T-cell (primary cell): ENCODE measurements at regions not wholly inside any gene's neighbourhood (a gene's known extent, or its start where the extent isn't known, plus 50 kb on each side); places are given as distances from the start of the nearest gene placed in this dataset.

Source experiments
- ATAC-seq, 4 experiments: fragments of 200-7000 bp in 3 of 4; fragments of 150-1000 bp in 1 of 4; cut with Tn5 transposase; replicated peaks in 1 of 4; 1 replicate in 3 of 4; 2 replicates in 1 of 4; pipeline ENCODE4 v1.10.0; 2021; ENCODE audit warnings: moderate library complexity in 3 of 4, mild to moderate bottlenecking in 2 of 4, moderate number of reproducible peaks in 1 of 4
- CTCF ChIA-PET, 2 donors: fragments of 300-600 bp; sonication (Branson Sonifier 250); formaldehyde crosslinking; loops; one replicate each; lab custom pipeline; 2022; ENCODE audit warnings: antibody characterized with exemption in 2 of 2; lab: Charles Lee
- POLR2A ChIA-PET, 2 donors: fragments of 300-600 bp; sonication (Branson Sonifier 250); formaldehyde crosslinking; loops; one replicate each; lab custom pipeline; 2022; ENCODE audit warnings: antibody characterized with exemption in 2 of 2; lab: Charles Lee
- DNase-seq, 35 experiments: peaks; one replicate each; pipeline versions ENCODE4 v3.0.0 to v3.0.0-alpha.2; 2013 to 2023
- H3K27ac ChIP-seq: one replicate; pipeline ENCODE4 v1.5.1; 2013; ENCODE audit warnings: low read length
- H3K27me3 ChIP-seq, 2 experiments: replicated peaks in 1 of 2; 1 replicate in 1 of 2; 2 replicates in 1 of 2; pipeline versions ENCODE4 v1.6.1 to v1.7.0; 2013; ENCODE audit warnings: low read length in 1 of 2, mixed read lengths in 1 of 2; ENCODE audit not compliant: control insufficient read depth in 2 of 2, insufficient read depth in 2 of 2; ENCODE audit errors: extremely low read depth in 1 of 2
- H3K36me3 ChIP-seq, 2 donors: 1 replicate in 1 of 2; 2 replicates in 1 of 2; pipeline versions ENCODE4 v1.6.1 to v1.7.0; 2013; ENCODE audit warnings: low read length in 1 of 2; ENCODE audit not compliant: control insufficient read depth in 2 of 2, insufficient read depth in 1 of 2; ENCODE audit errors: extremely low read depth in 1 of 2
- H3K4me1 ChIP-seq, 2 experiments: 1 replicate in 1 of 2; 2 replicates in 1 of 2; pipeline versions ENCODE4 v1.6.1 to v1.7.0; 2013; ENCODE audit warnings: low read length in 2 of 2, mixed read lengths in 1 of 2; ENCODE audit not compliant: insufficient read depth in 2 of 2, control insufficient read depth in 1 of 2; ENCODE audit errors: extremely low read depth in 1 of 2
- H3K4me3 ChIP-seq, 2 donors: 1 replicate in 1 of 2; 2 replicates in 1 of 2; pipeline versions ENCODE4 v1.5.1 to v1.7.0; 2013; ENCODE audit warnings: mild to moderate bottlenecking in 2 of 2, low read length in 1 of 2, moderate library complexity in 1 of 2; ENCODE audit not compliant: control insufficient read depth in 1 of 2; ENCODE audit errors: extremely low read depth in 1 of 2
- H3K9me3 ChIP-seq: 2 replicates; pipeline ENCODE4 v1.7.0; 2013
- H3K27ac Mint-ChIP-seq, 2 donors: one replicate each; pipeline ENCODE4 v1.8.0; 2020 to 2021; ENCODE audit warnings: mild to moderate bottlenecking in 2 of 2, mixed read lengths in 2 of 2
- H3K27me3 Mint-ChIP-seq, 2 donors: one replicate each; pipeline ENCODE4 v1.8.0; 2021 to 2022; ENCODE audit warnings: mixed read lengths in 2 of 2
- H3K36me3 Mint-ChIP-seq: one replicate; pipeline ENCODE4 v1.8.0; 2021; ENCODE audit warnings: mixed read lengths
- H3K4me1 Mint-ChIP-seq, 3 donors: one replicate each; pipeline ENCODE4 v1.8.0; 2020 to 2022; ENCODE audit warnings: mixed read lengths in 3 of 3, mild to moderate bottlenecking in 1 of 3
- H3K4me3 Mint-ChIP-seq, 3 donors: one replicate each; pipeline ENCODE4 v1.8.0; 2020 to 2022; ENCODE audit warnings: mild to moderate bottlenecking in 3 of 3, mixed read lengths in 3 of 3, moderate library complexity in 3 of 3
- H3K9me3 Mint-ChIP-seq, 3 donors: one replicate each; pipeline ENCODE4 v1.8.0; 2020 to 2022; ENCODE audit warnings: mixed read lengths in 3 of 3
- WGBS: methylation state at CpG from one replicate; pipeline ENCODE4 v1.1.5; 2013; ENCODE audit warnings: missing lambda C conversion rate; ENCODE audit not compliant: insufficient coverage; 5-methylcytosine and 5-hydroxymethylcytosine counted together

- POLR2A ChIA-PET, result no interaction called here
- no peak for DNase-seq
- Histone ChIP-seq H3K4me1 (no peaks in the 10 kb centered on the region), H3K27me3 (peaks cover 0 to 15% of the 10 kb centered on the region in 2 experiments), H3K9me3 (no peaks in the 10 kb centered on the region), H3K4me3 (no peak overlapping the region), H3K36me3 (no peaks in the 10 kb centered on the region), H3K27ac (no peak overlapping the region)
- Mint-ChIP-seq H3K9me3 (no peaks in the 10 kb centered on the region), H3K36me3 (no peaks in the 10 kb centered on the region), H3K27me3 (peaks cover 21 to 26% of the 10 kb centered on the region in 2 donors), H3K27ac (no peak overlapping the region), H3K4me1 (no peaks in the 10 kb centered on the region), H3K4me3 (no peak overlapping the region)
- CTCF ChIA-PET, result no interaction called here
- WGBS, result 63% methylated on average over 3 of the region's 5 CpGs
- no peak for ATAC-seq
Measured at GRCh38 chr14:94879537-94879936, 109.6 kb upstream of the GSC start.

DNA sequence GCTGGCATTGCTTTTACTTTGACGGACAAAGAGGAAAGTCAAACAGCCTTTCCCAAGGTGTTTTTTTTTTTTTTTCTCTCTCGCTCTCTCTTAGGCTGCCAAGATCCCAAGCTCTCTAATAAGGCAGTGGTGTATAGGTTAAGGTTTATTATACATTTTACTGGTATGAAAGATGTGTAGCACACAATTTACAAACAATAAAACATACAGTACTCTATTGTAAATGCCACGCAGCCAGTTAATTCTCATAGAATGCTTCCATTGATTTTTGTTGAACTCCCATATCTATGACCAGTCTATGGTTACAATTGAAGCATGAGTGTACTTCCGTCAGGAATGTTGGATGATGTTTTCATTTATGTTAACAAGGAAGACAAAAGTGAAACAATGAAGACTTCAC lies 106.4 kb upstream of the GSC start:
- no peak overlapping the region for H3K27ac ChIP-seq

DNA sequence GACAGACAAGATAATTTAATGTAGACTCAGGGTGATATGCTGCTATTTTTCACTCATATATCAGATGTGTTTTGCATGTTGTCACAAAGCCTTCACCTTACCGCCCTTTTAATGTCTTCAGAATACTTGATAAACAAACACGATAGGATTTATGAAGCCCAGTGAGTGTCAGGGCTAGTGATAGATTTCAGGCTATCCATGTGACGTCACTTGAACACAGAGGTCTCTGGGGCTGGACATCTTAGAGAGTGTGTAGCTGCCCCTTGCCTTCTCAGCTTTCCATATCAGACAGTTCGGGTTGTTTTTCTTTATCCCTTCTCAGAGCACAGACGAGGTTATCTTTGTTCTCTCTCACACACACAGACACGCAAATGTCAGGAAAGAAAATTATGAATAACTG lies 105.3 kb upstream of the GSC start:
- Mint-ChIP-seq H3K9me3 (no peaks in the 10 kb centered on the region), H3K27me3 (peaks cover 25 to 32% of the 10 kb centered on the region in 2 donors), H3K4me1 (no peaks in the 10 kb centered on the region), H3K36me3 (no peaks in the 10 kb centered on the region), H3K4me3 (no peak overlapping the region), H3K27ac (no peak overlapping the region)
- no peak for DNase-seq
- CTCF ChIA-PET, result no interaction called here
- Histone ChIP-seq H3K4me3 (no peak overlapping the region), H3K27ac (no peak overlapping the region), H3K4me1 (no peaks in the 10 kb centered on the region), H3K27me3 (peaks cover 0 to 20% of the 10 kb centered on the region in 2 experiments), H3K36me3 (no peaks in the 10 kb centered on the region), H3K9me3 (no peaks in the 10 kb centered on the region)
- no peak for ATAC-seq
- POLR2A ChIA-PET, result no interaction called here
- WGBS, result 100% methylated on average over 1 of the region's 6 CpGs

More for the DNA sequence above, 106.4 kb upstream of the GSC start:
- ChIA-PET CTCF (no interaction called here), POLR2A (no interaction called here)
- Histone ChIP-seq H3K4me3 (no peak overlapping the region), H3K36me3 (no peaks in the 10 kb centered on the region), H3K27me3 (peaks cover 0 to 20% of the 10 kb centered on the region in 2 experiments), H3K4me1 (no peaks in the 10 kb centered on the region), H3K9me3 (no peaks in the 10 kb centered on the region)
- Mint-ChIP-seq H3K27ac (no peak overlapping the region), H3K4me1 (no peaks in the 10 kb centered on the region), H3K9me3 (no peaks in the 10 kb centered on the region), H3K4me3 (no peak overlapping the region), H3K36me3 (no peaks in the 10 kb centered on the region), H3K27me3 (peaks cover 23 to 26% of the 10 kb centered on the region in 2 donors)
- DNase-seq (no peak), ATAC-seq (no peak)
- WGBS, result 80% methylated on average over 1 of the region's 4 CpGs

DNA sequence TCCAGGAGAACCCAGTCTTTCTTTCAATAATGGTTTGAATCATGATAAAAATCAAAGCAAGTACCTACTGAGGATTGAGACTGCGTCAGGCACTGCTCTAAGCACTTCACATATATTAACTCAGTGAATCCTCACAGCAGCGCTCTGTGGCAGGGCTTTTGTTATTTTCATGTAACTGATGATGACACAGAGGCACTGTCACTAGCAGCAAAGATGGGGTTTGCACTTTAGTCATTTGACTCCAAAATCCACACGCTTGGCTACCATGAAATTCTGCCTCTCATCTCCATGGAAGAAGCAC lies 98.8 kb upstream of the GSC start:
- DNase-seq, result no peak
- Mint-ChIP-seq H3K27ac (no peak overlapping the region), H3K36me3 (no peaks in the 10 kb centered on the region), H3K27me3 (peaks cover 21 to 24% of the 10 kb centered on the region in 2 donors), H3K4me3 (no peak overlapping the region), H3K9me3 (no peaks in the 10 kb centered on the region), H3K4me1 (no peaks in the 10 kb centered on the region)
- no CpG with 5 or more reads among the region's 3 CpGs for WGBS
- no peaks in the 10 kb centered on the region for H3K9me3 ChIP-seq
- no peak overlapping the region for H3K4me3 ChIP-seq
- ChIA-PET CTCF (no interaction called here), POLR2A (no interaction called here)
- no peak overlapping the region for H3K27ac ChIP-seq
- peaks cover 0 to 32% of the 10 kb centered on the region in 2 experiments for H3K27me3 ChIP-seq
- H3K4me1 ChIP-seq, result no peaks in the 10 kb centered on the region
- no peaks in the 10 kb centered on the region for H3K36me3 ChIP-seq
- ATAC-seq, result no peak

GRCh38 chr14:94867946-94868771 lies 98.2 kb upstream of the GSC start:
- Histone ChIP-seq H3K4me3 (no peak overlapping the region), H3K27ac (no peak overlapping the region), H3K36me3 (no peaks in the 10 kb centered on the region), H3K4me1 (no peaks in the 10 kb centered on the region), H3K9me3 (no peaks in the 10 kb centered on the region), H3K27me3 (peaks cover 0 to 30% of the 10 kb centered on the region in 2 experiments)
- DNase-seq, result no peak
- WGBS, result 67% methylated on average over 8 of the region's 20 CpGs
- H3K36me3 Mint-ChIP-seq, result no peaks in the 10 kb centered on the region
- H3K4me3 Mint-ChIP-seq, result no peak overlapping the region
- no peaks in the 10 kb centered on the region for H3K4me1 Mint-ChIP-seq
- no peak for ATAC-seq
- no peak overlapping the region for H3K27ac Mint-ChIP-seq
- ChIA-PET CTCF (no interaction called here), POLR2A (no interaction called here)
- H3K27me3 Mint-ChIP-seq, result peaks cover 21 to 24% of the 10 kb centered on the region in 2 donors
- no peaks in the 10 kb centered on the region for H3K9me3 Mint-ChIP-seq

DNA sequence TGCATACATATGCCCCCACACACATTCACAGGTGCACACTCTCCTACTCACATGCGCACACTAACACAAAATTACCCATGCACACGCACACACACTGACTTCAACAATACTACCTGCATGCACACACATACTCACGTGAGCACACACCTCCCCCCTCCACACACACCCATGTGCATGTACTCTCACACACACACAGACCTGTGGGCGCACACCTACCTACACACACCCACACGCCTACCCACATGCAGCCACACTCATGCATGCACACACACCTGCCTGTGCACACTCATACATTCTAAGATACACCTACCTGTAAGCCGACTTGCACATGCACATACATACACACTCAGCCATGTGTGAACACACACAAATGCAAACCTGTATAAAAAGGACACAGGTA lies 97.3 kb upstream of the GSC start:
- no peak overlapping the region for H3K27ac Mint-ChIP-seq
- H3K27ac ChIP-seq, result no peak overlapping the region
- POLR2A ChIA-PET, result no interaction called here
- no peaks in the 10 kb centered on the region for H3K4me1 Mint-ChIP-seq
- CTCF ChIA-PET, result no interaction called here
- no peaks in the 10 kb centered on the region for H3K9me3 ChIP-seq
- H3K27me3 ChIP-seq, result peaks cover 0 to 34% of the 10 kb centered on the region in 2 experiments
- H3K4me1 ChIP-seq, result no peaks in the 10 kb centered on the region
- no peaks in the 10 kb centered on the region for H3K36me3 ChIP-seq
- H3K4me3 Mint-ChIP-seq, result no peak overlapping the region
- H3K4me3 ChIP-seq, result no peak overlapping the region
- no peaks in the 10 kb centered on the region for H3K9me3 Mint-ChIP-seq
- ATAC-seq, result no peak
- H3K36me3 Mint-ChIP-seq, result no peaks in the 10 kb centered on the region
- WGBS, result 85% methylated on average over 5 of the region's 6 CpGs
- H3K27me3 Mint-ChIP-seq, result peaks cover 24 to 28% of the 10 kb centered on the region in 2 donors
- DNase-seq, result no peak
